Astrocyte (in vitro differentiated cells and primary cell): ENCODE measurements at regions not wholly inside any gene's neighbourhood (a gene's known extent, or its start where the extent isn't known, plus 50 kb on each side); places are given as distances from the start of the nearest gene placed in this dataset.

ENCODE experiments used
- EZH2 ChIP-seq: IDR thresholded peaks from 2 replicates; pipeline ENCODE4 v1.6.1; 2012; ENCODE audit warnings: mild to moderate bottlenecking, low read length, inconsistent platforms; ENCODE audit not compliant: insufficient read depth
- TF ChIP-seq, protein P1 (sequence below): IDR thresholded peaks from 2 replicates; pipeline ENCODE4 v1.5.1; 2011; ENCODE audit warnings: low read depth, mild to moderate bottlenecking, inconsistent platforms, low read length, moderate library complexity; ENCODE audit not compliant: insufficient read depth

DNA sequence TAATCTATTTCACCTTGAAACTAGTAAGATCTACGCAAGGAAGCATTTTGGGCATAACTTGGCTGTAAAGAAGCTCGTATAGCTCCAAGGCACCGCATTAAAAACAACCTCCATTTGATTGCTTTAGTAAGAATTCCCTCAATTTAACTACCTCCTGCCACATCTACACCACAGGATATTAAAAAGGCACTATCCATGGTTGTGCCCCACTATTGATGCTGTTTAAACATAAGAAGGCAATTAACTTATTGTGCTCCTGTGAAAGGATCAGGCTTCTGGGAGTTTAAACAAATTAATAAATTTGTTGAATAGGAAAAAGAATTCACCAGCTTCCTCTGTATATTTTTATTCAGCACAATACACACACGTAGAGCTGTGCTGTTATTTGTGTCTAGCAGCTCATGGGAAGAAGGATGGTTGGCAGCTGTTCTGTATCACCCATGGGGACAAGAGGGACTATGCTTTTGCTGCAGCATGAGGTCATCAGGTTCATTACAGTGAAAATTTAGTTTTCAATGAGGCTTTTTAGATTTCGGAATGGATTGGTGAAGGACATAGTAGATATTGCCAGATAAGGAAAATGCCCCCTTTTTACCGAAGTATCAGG, 513.3 kb downstream of the HAO1 start:
- TF ChIP-seq, protein P1, sequence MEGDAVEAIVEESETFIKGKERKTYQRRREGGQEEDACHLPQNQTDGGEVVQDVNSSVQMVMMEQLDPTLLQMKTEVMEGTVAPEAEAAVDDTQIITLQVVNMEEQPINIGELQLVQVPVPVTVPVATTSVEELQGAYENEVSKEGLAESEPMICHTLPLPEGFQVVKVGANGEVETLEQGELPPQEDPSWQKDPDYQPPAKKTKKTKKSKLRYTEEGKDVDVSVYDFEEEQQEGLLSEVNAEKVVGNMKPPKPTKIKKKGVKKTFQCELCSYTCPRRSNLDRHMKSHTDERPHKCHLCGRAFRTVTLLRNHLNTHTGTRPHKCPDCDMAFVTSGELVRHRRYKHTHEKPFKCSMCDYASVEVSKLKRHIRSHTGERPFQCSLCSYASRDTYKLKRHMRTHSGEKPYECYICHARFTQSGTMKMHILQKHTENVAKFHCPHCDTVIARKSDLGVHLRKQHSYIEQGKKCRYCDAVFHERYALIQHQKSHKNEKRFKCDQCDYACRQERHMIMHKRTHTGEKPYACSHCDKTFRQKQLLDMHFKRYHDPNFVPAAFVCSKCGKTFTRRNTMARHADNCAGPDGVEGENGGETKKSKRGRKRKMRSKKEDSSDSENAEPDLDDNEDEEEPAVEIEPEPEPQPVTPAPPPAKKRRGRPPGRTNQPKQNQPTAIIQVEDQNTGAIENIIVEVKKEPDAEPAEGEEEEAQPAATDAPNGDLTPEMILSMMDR = no peak
- TF ChIP-seq EZH2 = no peak
